Heart left ventricle (tissue), 13 donors: ENCODE measurements at regions not wholly inside any gene's neighbourhood (a gene's known extent, or its start where the extent isn't known, plus 50 kb on each side); places are given as distances from the start of the nearest gene placed in this dataset.

Experiments used
- CTCF ChIP-seq, 12 donors: fragments of 200-600 bp; sonication (generic) in 4 of 12; IDR thresholded peaks; one replicate each; pipeline versions ENCODE4 v1.5.0 to v1.8.0; 2018 to 2022; ENCODE audit warnings: antibody characterized with exemption in 12 of 12, mild to moderate bottlenecking in 5 of 12
- POLR2A ChIP-seq, 2 donors: fragments of 450-650 bp; IDR thresholded peaks; one replicate each; pipeline ENCODE4 v1.6.1; 2017; ENCODE audit warnings: antibody characterized with exemption in 2 of 2, mild to moderate bottlenecking in 2 of 2, moderate library complexity in 2 of 2
- donor health status: ischemic (EF 13 %, LVEDD 7.1; RV severe dilation, severe dysfunction).
- donor health status: DM: no; HTN: yes; CAD: no.
- donor health status: DM: no; HTN: no; CAD: no.
- donor health status: ischemic (EF 25% LVEDD 6.9; RV normal size, moderate dysfunction).
- donor health status: ischemic (EF 25% LVEDD 5.7; RV mildly dilated, moderate dysfunction).
- donor health status: ischemic (EF 35%, LVEDD 5.7; RV mildly dilated, moderate dysfunction).
- donor health status: nonischemic (EF 11% LVEDD 7.7; RV severe dilation, severe dysfunction).
- donor health status: DM: yes; HTN: yes; CAD: no.
- donor health status: PGD.
- donor health status: ischemic (EF 29% LVEDD 5.4; RV normal size, mild dysfunction).
- donor health status: nonischemic (EF 23%, LVEDD 6.1; RV moderate dilation, normal function).

DNA sequence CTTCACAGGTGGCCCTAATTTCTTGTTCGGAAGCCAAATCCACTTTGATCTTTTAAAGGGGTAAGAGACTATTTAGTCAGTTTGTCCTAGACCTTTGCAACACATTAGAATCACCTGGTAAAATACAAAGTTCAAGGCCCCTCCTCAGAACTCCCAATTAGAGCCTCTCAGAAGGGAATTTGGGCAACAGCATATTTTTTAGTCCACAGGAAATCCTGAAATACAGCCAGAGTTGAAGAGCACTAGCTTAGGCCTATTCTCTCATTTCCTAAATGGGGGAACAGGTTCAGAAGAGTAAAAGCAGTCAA lies 151.3 kb upstream of the FSCB start:
- TF ChIP-seq CTCF (IDR thresholded peaks at IDR 0.05): no peak
- TF ChIP-seq POLR2A (IDR thresholded peaks at IDR 0.05): no peak
